ENCODE measurements at regions not wholly inside any gene's neighbourhood (a gene's known extent, or its start where the extent isn't known, plus 50 kb on each side); places are given as distances from the start of the nearest gene placed in this dataset.

DNA sequence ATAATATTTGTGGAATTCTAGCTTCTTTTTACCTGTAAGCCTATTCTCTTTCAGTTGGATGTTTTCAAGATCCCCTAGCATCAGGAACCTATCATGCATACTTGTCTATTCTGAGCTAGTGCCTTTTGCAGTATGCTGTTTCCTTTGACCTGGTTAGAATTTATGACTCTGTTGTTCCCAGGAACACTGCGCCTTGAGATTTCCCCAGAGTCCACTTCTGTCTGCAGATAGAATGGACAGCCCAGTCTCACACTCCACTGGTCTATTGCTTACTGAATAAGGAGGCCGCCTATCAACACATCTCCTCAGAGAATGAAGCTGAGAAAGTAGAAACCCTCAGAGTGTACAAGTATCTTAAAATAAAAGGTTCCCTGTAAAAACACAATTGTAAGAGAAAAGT is 465.1 kb upstream of the GALNTL6 start:
- Histone ChIP-seq H3K9ac (ENCODE audit: control insufficient read depth, extremely low read depth, insufficient read depth, low read length) (no peak overlapping the region), H3K9me3 (ENCODE audit: control insufficient read depth, low read depth, low read length) (no peaks in the 10 kb centered on the region), H3K79me2 (ENCODE audit: control insufficient read depth, insufficient read depth, low read length) (no peaks in the 10 kb centered on the region), H3K27ac (ENCODE audit: control insufficient read depth, insufficient read depth, low read length) (no peak overlapping the region), H3K4me1 (ENCODE audit: control insufficient read depth, extremely low read depth, insufficient read depth, low read length) (no peaks in the 10 kb centered on the region), H3K27me3 (ENCODE audit: control insufficient read depth, extremely low read depth, insufficient read depth, low read length) (no peaks in the 10 kb centered on the region), H3K4me2 (ENCODE audit: control insufficient read depth, extremely low read depth, insufficient read depth, low read depth, low read length) (no peak overlapping the region), H3K4me3 (ENCODE audit: control insufficient read depth in 2 of 3, extremely low read depth in 1 of 3, insufficient read depth in 2 of 3, low read depth in 1 of 3, low read length in 3 of 3) (no peak overlapping the region), H4K20me1 (ENCODE audit: control insufficient read depth, extremely low read depth, insufficient read depth, low read length) (no peaks in the 10 kb centered on the region), H3K9me1 (ENCODE audit: control insufficient read depth, extremely low read depth, insufficient read depth, low read length) (no peaks in the 10 kb centered on the region), H2AFZ (ENCODE audit: control insufficient read depth, low read length) (no peak overlapping the region), H3K36me3 (ENCODE audit: control insufficient read depth in 2 of 2, extremely low read depth in 1 of 2, insufficient read depth in 2 of 2, low read length in 2 of 2) (no peaks in the 10 kb centered on the region)
- dilution Hi-C loops (cut with MboI; ENCODE audit: extremely low pct_ligation_motif_present, low sequenced_read_pairs) = no loop called here
- no peak for TF ChIP-seq EZH2 (IDR thresholded peaks at IDR 0.05; ENCODE audit: low read length)
- TF ChIP-seq, protein P1, sequence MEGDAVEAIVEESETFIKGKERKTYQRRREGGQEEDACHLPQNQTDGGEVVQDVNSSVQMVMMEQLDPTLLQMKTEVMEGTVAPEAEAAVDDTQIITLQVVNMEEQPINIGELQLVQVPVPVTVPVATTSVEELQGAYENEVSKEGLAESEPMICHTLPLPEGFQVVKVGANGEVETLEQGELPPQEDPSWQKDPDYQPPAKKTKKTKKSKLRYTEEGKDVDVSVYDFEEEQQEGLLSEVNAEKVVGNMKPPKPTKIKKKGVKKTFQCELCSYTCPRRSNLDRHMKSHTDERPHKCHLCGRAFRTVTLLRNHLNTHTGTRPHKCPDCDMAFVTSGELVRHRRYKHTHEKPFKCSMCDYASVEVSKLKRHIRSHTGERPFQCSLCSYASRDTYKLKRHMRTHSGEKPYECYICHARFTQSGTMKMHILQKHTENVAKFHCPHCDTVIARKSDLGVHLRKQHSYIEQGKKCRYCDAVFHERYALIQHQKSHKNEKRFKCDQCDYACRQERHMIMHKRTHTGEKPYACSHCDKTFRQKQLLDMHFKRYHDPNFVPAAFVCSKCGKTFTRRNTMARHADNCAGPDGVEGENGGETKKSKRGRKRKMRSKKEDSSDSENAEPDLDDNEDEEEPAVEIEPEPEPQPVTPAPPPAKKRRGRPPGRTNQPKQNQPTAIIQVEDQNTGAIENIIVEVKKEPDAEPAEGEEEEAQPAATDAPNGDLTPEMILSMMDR (optimal IDR thresholded peaks at IDR 0.05 in 1 of 3, IDR thresholded peaks at IDR 0.05 in 1 of 3, conservative IDR thresholded peaks at IDR 0.05 in 1 of 3; ENCODE audit: extremely low read depth in 1 of 3, insufficient read depth in 2 of 3, low read length in 3 of 3) = no peak
- DNase-seq (ENCODE audit: low read depth, low spot score) = no peak
- FAIRE-seq = no peak

DNA sequence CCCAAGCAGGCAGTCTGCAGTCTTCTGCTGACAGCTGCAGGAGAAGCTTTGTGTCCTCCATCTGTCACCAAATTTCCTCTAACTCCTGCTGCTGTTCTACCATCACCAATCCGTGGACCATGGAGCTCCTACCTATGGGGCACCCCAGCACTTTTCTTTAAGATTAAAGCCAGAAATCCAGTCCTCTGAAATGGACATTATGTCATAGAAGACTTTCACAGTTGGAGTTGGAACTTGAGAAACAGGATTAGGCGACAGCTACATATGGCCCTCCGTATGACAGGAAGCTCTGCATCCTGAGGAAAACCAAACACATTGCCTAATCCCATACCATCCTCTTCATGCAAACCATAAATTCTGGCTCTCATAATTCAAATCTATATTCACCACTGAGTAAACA is 470.6 kb upstream of the GALNTL6 start:
- no peaks in the 10 kb centered on the region for H3K36me3 ChIP-seq (ENCODE audit: control insufficient read depth in 2 of 2, extremely low read depth in 1 of 2, insufficient read depth in 2 of 2, low read length in 2 of 2)
- H3K4me2 ChIP-seq (ENCODE audit: control insufficient read depth, extremely low read depth, insufficient read depth, low read depth, low read length) = no peak overlapping the region
- FAIRE-seq = no peak
- DNase-seq (ENCODE audit: low read depth, low spot score) = no peak
- H3K9ac ChIP-seq (ENCODE audit: control insufficient read depth, extremely low read depth, insufficient read depth, low read length) = no peak overlapping the region
- no peaks in the 10 kb centered on the region for H3K9me3 ChIP-seq (ENCODE audit: control insufficient read depth, low read depth, low read length)
- H3K27ac ChIP-seq (ENCODE audit: control insufficient read depth, insufficient read depth, low read length) = no peak overlapping the region
- H3K4me3 ChIP-seq (ENCODE audit: control insufficient read depth in 2 of 3, extremely low read depth in 1 of 3, insufficient read depth in 2 of 3, low read depth in 1 of 3, low read length in 3 of 3) = no peak overlapping the region
- no peaks in the 10 kb centered on the region for H3K27me3 ChIP-seq (ENCODE audit: control insufficient read depth, extremely low read depth, insufficient read depth, low read length)
- no peaks in the 10 kb centered on the region for H4K20me1 ChIP-seq (ENCODE audit: control insufficient read depth, extremely low read depth, insufficient read depth, low read length)
- H2AFZ ChIP-seq (ENCODE audit: control insufficient read depth, low read length) = no peak overlapping the region
- TF ChIP-seq, protein P1 (optimal IDR thresholded peaks at IDR 0.05 in 1 of 3, IDR thresholded peaks at IDR 0.05 in 1 of 3, conservative IDR thresholded peaks at IDR 0.05 in 1 of 3; ENCODE audit: extremely low read depth in 1 of 3, insufficient read depth in 2 of 3, low read length in 3 of 3) = no peak
- TF ChIP-seq EZH2 (IDR thresholded peaks at IDR 0.05; ENCODE audit: low read length) = no peak
- dilution Hi-C loops (cut with MboI; ENCODE audit: extremely low pct_ligation_motif_present, low sequenced_read_pairs) = no loop called here
- H3K9me1 ChIP-seq (ENCODE audit: control insufficient read depth, extremely low read depth, insufficient read depth, low read length) = no peaks in the 10 kb centered on the region
- no peaks in the 10 kb centered on the region for H3K4me1 ChIP-seq (ENCODE audit: control insufficient read depth, extremely low read depth, insufficient read depth, low read length)
- H3K79me2 ChIP-seq (ENCODE audit: control insufficient read depth, insufficient read depth, low read length) = no peaks in the 10 kb centered on the region
